Muscle of leg (tissue), 3 donors: ENCODE measurements at regions not wholly inside any gene's neighbourhood (a gene's known extent, or its start where the extent isn't known, plus 50 kb on each side); places are given as distances from the start of the nearest gene placed in this dataset.

Source experiments
- DNase-seq: peaks from one replicate; pipeline ENCODE4 v3.0.0; 2013
- H3K27ac ChIP-seq: one replicate; pipeline ENCODE4 v1.5.1; 2013; ENCODE audit warnings: mild to moderate bottlenecking, low read length, control low read depth
- H3K27me3 ChIP-seq: one replicate; pipeline ENCODE4 v1.6.1; 2013; ENCODE audit warnings: low read length; ENCODE audit not compliant: control insufficient read depth, insufficient read depth
- H3K36me3 ChIP-seq: one replicate; pipeline ENCODE4 v1.6.1; 2013; ENCODE audit warnings: low read length; ENCODE audit not compliant: control insufficient read depth, insufficient read depth
- H3K4me1 ChIP-seq: one replicate; pipeline ENCODE4 v1.6.1; 2013; ENCODE audit warnings: low read length; ENCODE audit not compliant: control insufficient read depth, insufficient read depth
- H3K4me3 ChIP-seq: one replicate; pipeline ENCODE4 v1.5.1; 2013; ENCODE audit warnings: low read length, control low read depth
- H3K9me3 ChIP-seq: replicated peaks from 2 replicates; pipeline ENCODE4 v1.6.1; 2013; ENCODE audit warnings: low read depth, low read length; ENCODE audit not compliant: control insufficient read depth
- WGBS: methylation state at CpG from one replicate; pipeline ENCODE4 v1.1.5; 2013; ENCODE audit warnings: missing lambda C conversion rate; ENCODE audit not compliant: insufficient coverage; 5-methylcytosine and 5-hydroxymethylcytosine counted together

- no peak for DNase-seq
- H3K4me1 ChIP-seq = no peaks in the 10 kb centered on the region
- H3K9me3 ChIP-seq = no peaks in the 10 kb centered on the region
- no peaks in the 10 kb centered on the region for H3K36me3 ChIP-seq
- WGBS = no CpG with 5 or more reads among the region's 5 CpGs
- no peaks in the 10 kb centered on the region for H3K27me3 ChIP-seq
- H3K4me3 ChIP-seq = no peak overlapping the region
- H3K27ac ChIP-seq = no peak overlapping the region
These were observed 215.3 kb downstream of the PMP22 start for GRCh38 chr17:15049795-15050160.

GRCh38 chr17:15048933-15049794 is 216.0 kb downstream of the PMP22 start:
- H3K36me3 ChIP-seq = no peaks in the 10 kb centered on the region
- H3K27ac ChIP-seq = no peak overlapping the region
- no peaks in the 10 kb centered on the region for H3K4me1 ChIP-seq
- DNase-seq = no peak
- H3K9me3 ChIP-seq = no peaks in the 10 kb centered on the region
- 8% methylated on average over 2 of the region's 6 CpGs for WGBS
- no peaks in the 10 kb centered on the region for H3K27me3 ChIP-seq
- H3K4me3 ChIP-seq = no peak overlapping the region

GRCh38 chr17:15048381-15048780 is 216.7 kb downstream of the PMP22 start:
- WGBS = no CpG with 5 or more reads among the region's 2 CpGs
- Histone ChIP-seq H3K4me3 (no peak overlapping the region), H3K27ac (no peak overlapping the region)

GRCh38 chr17:15042311-15042710 is 222.8 kb downstream of the PMP22 start:
- no peak for DNase-seq
- peaks cover 3% of the 10 kb centered on the region for H3K27me3 ChIP-seq
- no peak overlapping the region for H3K27ac ChIP-seq
- no peaks in the 10 kb centered on the region for H3K4me1 ChIP-seq
- 80% methylated on average over 1 of the region's 6 CpGs for WGBS
- H3K9me3 ChIP-seq = no peaks in the 10 kb centered on the region
- no peaks in the 10 kb centered on the region for H3K36me3 ChIP-seq
- no peak overlapping the region for H3K4me3 ChIP-seq

More at GRCh38 chr17:15048381-15048780, 216.7 kb downstream of the PMP22 start:
- H3K27me3 ChIP-seq = no peaks in the 10 kb centered on the region
- no peak for DNase-seq
- no peaks in the 10 kb centered on the region for H3K9me3 ChIP-seq
- H3K36me3 ChIP-seq = no peaks in the 10 kb centered on the region
- H3K4me1 ChIP-seq = no peaks in the 10 kb centered on the region

- no CpG with 5 or more reads among the region's 1 CpG for WGBS
- H3K27me3 ChIP-seq = peaks cover 3% of the 10 kb centered on the region
- H3K36me3 ChIP-seq = no peaks in the 10 kb centered on the region
- H3K4me3 ChIP-seq = no peak overlapping the region
- no peaks in the 10 kb centered on the region for H3K4me1 ChIP-seq
- no peak overlapping the region for H3K27ac ChIP-seq
- DNase-seq = no peak
- no peaks in the 10 kb centered on the region for H3K9me3 ChIP-seq
These were observed 225.8 kb downstream of the PMP22 start for GRCh38 chr17:15039366-15039765.

- DNase-seq = no peak
- peaks cover 3% of the 10 kb centered on the region for H3K27me3 ChIP-seq
- H3K4me3 ChIP-seq = no peak overlapping the region
- no peaks in the 10 kb centered on the region for H3K4me1 ChIP-seq
- H3K36me3 ChIP-seq = no peaks in the 10 kb centered on the region
- H3K9me3 ChIP-seq = no peaks in the 10 kb centered on the region
- H3K27ac ChIP-seq = no peak overlapping the region
- WGBS = 70% methylated on average over 2 of the region's 5 CpGs
These were observed 226.5 kb downstream of the PMP22 start for GRCh38 chr17:15038656-15039055.

GRCh38 chr17:15036238-15036637 is 228.9 kb downstream of the PMP22 start:
- Histone ChIP-seq H3K27me3 (peaks cover 3% of the 10 kb centered on the region), H3K4me3 (no peak overlapping the region), H3K9me3 (no peaks in the 10 kb centered on the region), H3K36me3 (no peaks in the 10 kb centered on the region), H3K4me1 (no peaks in the 10 kb centered on the region), H3K27ac (no peak overlapping the region)
- 82% methylated on average over 2 of the region's 8 CpGs for WGBS
- DNase-seq = no peak

- 7% methylated on average over 1 of the region's 3 CpGs for WGBS
These were observed 233.2 kb downstream of the PMP22 start for GRCh38 chr17:15031975-15032374.

GRCh38 chr17:15029469-15029868 is 235.7 kb downstream of the PMP22 start:
- Histone ChIP-seq H3K4me3 (no peak overlapping the region), H3K9me3 (no peaks in the 10 kb centered on the region), H3K27ac (no peak overlapping the region), H3K36me3 (no peaks in the 10 kb centered on the region), H3K27me3 (no peaks in the 10 kb centered on the region), H3K4me1 (no peaks in the 10 kb centered on the region)
- no CpG with 5 or more reads among the region's 1 CpG for WGBS
- no peak for DNase-seq

More at GRCh38 chr17:15031975-15032374, 233.2 kb downstream of the PMP22 start:
- Histone ChIP-seq H3K4me3 (no peak overlapping the region), H3K27ac (no peak overlapping the region), H3K27me3 (no peaks in the 10 kb centered on the region), H3K4me1 (no peaks in the 10 kb centered on the region), H3K9me3 (no peaks in the 10 kb centered on the region), H3K36me3 (no peaks in the 10 kb centered on the region)
- no peak for DNase-seq

GRCh38 chr17:15027853-15028252 is 237.3 kb downstream of the PMP22 start:
- Histone ChIP-seq H3K27me3 (no peaks in the 10 kb centered on the region), H3K4me1 (no peaks in the 10 kb centered on the region), H3K27ac (no peak overlapping the region), H3K9me3 (no peaks in the 10 kb centered on the region), H3K4me3 (no peak overlapping the region), H3K36me3 (no peaks in the 10 kb centered on the region)
- no CpG with 5 or more reads among the region's 1 CpG for WGBS
- no peak for DNase-seq
